Liver (tissue), 8 donors: ENCODE measurements at regions not wholly inside any gene's neighbourhood (a gene's known extent, or its start where the extent isn't known, plus 50 kb on each side); places are given as distances from the start of the nearest gene placed in this dataset.

Source experiments
- DNase-seq: peaks from one replicate; pipeline ENCODE4 v3.0.0-alpha.2; 2017; ENCODE audit warnings: low spot score
- H3K27ac ChIP-seq, 2 donors: one replicate each; pipeline ENCODE4 v1.7.0; 2013; ENCODE audit warnings: inconsistent platforms in 2 of 2, low read length in 2 of 2, control low read depth in 1 of 2, low read depth in 1 of 2, mild to moderate bottlenecking in 1 of 2
- H3K27me3 ChIP-seq, 4 donors: one replicate each; pipeline versions ENCODE4 v1.6.1 to v1.7.0; 2013; ENCODE audit warnings: low read length in 3 of 4, inconsistent platforms in 1 of 4, mild to moderate bottlenecking in 1 of 4, moderate library complexity in 1 of 4; ENCODE audit not compliant: control insufficient read depth in 4 of 4, insufficient read depth in 4 of 4
- H3K36me3 ChIP-seq, 4 donors: one replicate each; pipeline versions ENCODE4 v1.6.1 to v1.7.0; 2013; ENCODE audit warnings: low read length in 3 of 4, mild to moderate bottlenecking in 3 of 4, low read depth in 1 of 4, moderate library complexity in 1 of 4; ENCODE audit not compliant: control insufficient read depth in 4 of 4, insufficient read depth in 3 of 4
- H3K4me1 ChIP-seq, 4 donors: one replicate each; pipeline versions ENCODE4 v1.6.1 to v1.7.0; 2013; ENCODE audit warnings: low read length in 3 of 4, mild to moderate bottlenecking in 3 of 4, moderate library complexity in 1 of 4; ENCODE audit not compliant: control insufficient read depth in 4 of 4, insufficient read depth in 4 of 4
- H3K4me3 ChIP-seq, 3 donors: one replicate each; pipeline versions ENCODE4 v1.6.1 to v1.7.0; 2013; ENCODE audit warnings: low read length in 3 of 3, control low read depth in 1 of 3, low read depth in 1 of 3, mild to moderate bottlenecking in 1 of 3
- H3K9ac ChIP-seq, 2 donors: one replicate each; pipeline ENCODE4 v1.7.0; 2013; ENCODE audit warnings: low read length in 2 of 2, mild to moderate bottlenecking in 2 of 2, moderate library complexity in 2 of 2, control low read depth in 1 of 2, low read depth in 1 of 2
- H3K9me3 ChIP-seq, 4 donors: one replicate each; pipeline versions ENCODE4 v1.6.1 to v1.7.0; 2013; ENCODE audit warnings: low read length in 3 of 4; ENCODE audit not compliant: control insufficient read depth in 4 of 4
- EGR1 ChIP-seq, 2 donors: IDR thresholded peaks; 2 replicates each; pipeline ENCODE4 v1.6.1; 2016 to 2018; ENCODE audit warnings: antibody characterized with exemption in 2 of 2, low read depth in 2 of 2
- FOXA2 ChIP-seq: IDR thresholded peaks from 2 replicates; pipeline ENCODE4 v1.6.1; 2016; ENCODE audit warnings: antibody characterized with exemption
- NR2F2 ChIP-seq: IDR thresholded peaks from 2 replicates; pipeline ENCODE4 v1.6.1; 2016; ENCODE audit warnings: antibody characterized with exemption
- RXRA ChIP-seq, 2 donors: IDR thresholded peaks; 2 replicates each; pipeline ENCODE4 v1.6.1; 2017 to 2018; ENCODE audit warnings: antibody characterized with exemption in 2 of 2, mild to moderate bottlenecking in 1 of 2
- SP1 ChIP-seq: IDR thresholded peaks from 2 replicates; pipeline ENCODE4 v1.6.1; 2018; ENCODE audit warnings: antibody characterized with exemption, mild to moderate bottlenecking
- TAF1 ChIP-seq: conservative IDR thresholded peaks from 2 replicates; pipeline ENCODE4 v1.6.1; 2016; ENCODE audit warnings: antibody characterized with exemption, mild to moderate bottlenecking
- YY1 ChIP-seq: IDR thresholded peaks from 2 replicates; pipeline ENCODE4 v1.6.1; 2016; ENCODE audit warnings: antibody characterized with exemption, mild to moderate bottlenecking
- WGBS: extraction: QIAGEN DNeasy Blood & Tissue Kit; methylation state at CpG from one replicate; pipeline ENCODE4 v1.1.7; 2013; 5-methylcytosine and 5-hydroxymethylcytosine counted together
- TF ChIP-seq, protein P1 (sequence below): IDR thresholded peaks from 2 replicates; pipeline ENCODE4 v1.6.1; 2016; ENCODE audit warnings: antibody characterized with exemption
- TF ChIP-seq, protein P2 (sequence below): fragments of 150-350 bp; IDR thresholded peaks from 2 replicates; pipeline ENCODE4 v1.5.1; 2017; ENCODE audit warnings: improper control_type of control experiment, low read depth, low read length; ENCODE audit not compliant: missing input control
- TF ChIP-seq, protein P3 (sequence below): IDR thresholded peaks from 2 replicates; pipeline ENCODE4 v1.6.1; 2016; ENCODE audit warnings: antibody characterized with exemption, mild to moderate bottlenecking
- TF ChIP-seq, protein P4 (sequence below): IDR thresholded peaks from 2 replicates; pipeline ENCODE4 v1.6.1; 2016; ENCODE audit warnings: antibody characterized with exemption
- TF ChIP-seq, protein P5 (sequence below): IDR thresholded peaks from 2 replicates; pipeline ENCODE4 v1.6.1; 2016; ENCODE audit warnings: antibody characterized with exemption
- donor health status: healthy.
- donor health status: healthy.
- donor health status: healthy.
- donor health status: healthy.
- donor health status: healthy.

DNA sequence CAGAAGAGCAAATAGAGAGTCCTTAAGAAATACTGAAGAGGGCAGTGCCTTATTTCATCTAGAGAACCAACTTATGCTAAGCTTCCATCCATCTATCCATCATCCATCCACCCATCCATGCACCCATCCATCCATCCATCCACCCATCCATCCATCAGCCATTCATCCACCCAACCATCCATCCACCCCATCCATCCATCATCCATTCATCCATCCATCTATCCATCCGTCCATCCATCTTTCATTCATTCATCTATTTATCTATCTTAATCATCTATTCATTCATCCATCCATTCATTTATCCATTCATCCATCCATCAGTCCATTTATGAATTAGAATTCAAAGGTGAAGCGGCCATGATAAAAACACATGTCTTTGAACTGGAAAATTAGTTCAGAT is 171.5 kb upstream of the FMN2 start:
- Histone ChIP-seq H3K4me3 (no peak overlapping the region), H3K9me3 (peaks cover 0 to 4% (median under 1%) of the 10 kb centered on the region in 4 donors), H3K27me3 (no peaks in the 10 kb centered on the region), H3K27ac (no peak overlapping the region), H3K9ac (no peak overlapping the region), H3K36me3 (no peaks in the 10 kb centered on the region), H3K4me1 (no peaks in the 10 kb centered on the region)
- 73% methylated on average over 2 of the region's 2 CpGs for WGBS
- TF ChIP-seq TAF1 (no peak), RXRA (IDR thresholded peaks at IDR 0.05) (no peak), YY1 (no peak), FOXA2 (no peak), SP1 (no peak), EGR1 (IDR thresholded peaks at IDR 0.05; ENCODE audit: low read depth in 2 of 2) (no peak)
- TF ChIP-seq, protein P1, sequence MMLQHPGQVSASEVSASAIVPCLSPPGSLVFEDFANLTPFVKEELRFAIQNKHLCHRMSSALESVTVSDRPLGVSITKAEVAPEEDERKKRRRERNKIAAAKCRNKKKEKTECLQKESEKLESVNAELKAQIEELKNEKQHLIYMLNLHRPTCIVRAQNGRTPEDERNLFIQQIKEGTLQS, result no peak
- TF ChIP-seq, protein P2, sequence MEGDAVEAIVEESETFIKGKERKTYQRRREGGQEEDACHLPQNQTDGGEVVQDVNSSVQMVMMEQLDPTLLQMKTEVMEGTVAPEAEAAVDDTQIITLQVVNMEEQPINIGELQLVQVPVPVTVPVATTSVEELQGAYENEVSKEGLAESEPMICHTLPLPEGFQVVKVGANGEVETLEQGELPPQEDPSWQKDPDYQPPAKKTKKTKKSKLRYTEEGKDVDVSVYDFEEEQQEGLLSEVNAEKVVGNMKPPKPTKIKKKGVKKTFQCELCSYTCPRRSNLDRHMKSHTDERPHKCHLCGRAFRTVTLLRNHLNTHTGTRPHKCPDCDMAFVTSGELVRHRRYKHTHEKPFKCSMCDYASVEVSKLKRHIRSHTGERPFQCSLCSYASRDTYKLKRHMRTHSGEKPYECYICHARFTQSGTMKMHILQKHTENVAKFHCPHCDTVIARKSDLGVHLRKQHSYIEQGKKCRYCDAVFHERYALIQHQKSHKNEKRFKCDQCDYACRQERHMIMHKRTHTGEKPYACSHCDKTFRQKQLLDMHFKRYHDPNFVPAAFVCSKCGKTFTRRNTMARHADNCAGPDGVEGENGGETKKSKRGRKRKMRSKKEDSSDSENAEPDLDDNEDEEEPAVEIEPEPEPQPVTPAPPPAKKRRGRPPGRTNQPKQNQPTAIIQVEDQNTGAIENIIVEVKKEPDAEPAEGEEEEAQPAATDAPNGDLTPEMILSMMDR, result no peak
- TF ChIP-seq, protein P3, sequence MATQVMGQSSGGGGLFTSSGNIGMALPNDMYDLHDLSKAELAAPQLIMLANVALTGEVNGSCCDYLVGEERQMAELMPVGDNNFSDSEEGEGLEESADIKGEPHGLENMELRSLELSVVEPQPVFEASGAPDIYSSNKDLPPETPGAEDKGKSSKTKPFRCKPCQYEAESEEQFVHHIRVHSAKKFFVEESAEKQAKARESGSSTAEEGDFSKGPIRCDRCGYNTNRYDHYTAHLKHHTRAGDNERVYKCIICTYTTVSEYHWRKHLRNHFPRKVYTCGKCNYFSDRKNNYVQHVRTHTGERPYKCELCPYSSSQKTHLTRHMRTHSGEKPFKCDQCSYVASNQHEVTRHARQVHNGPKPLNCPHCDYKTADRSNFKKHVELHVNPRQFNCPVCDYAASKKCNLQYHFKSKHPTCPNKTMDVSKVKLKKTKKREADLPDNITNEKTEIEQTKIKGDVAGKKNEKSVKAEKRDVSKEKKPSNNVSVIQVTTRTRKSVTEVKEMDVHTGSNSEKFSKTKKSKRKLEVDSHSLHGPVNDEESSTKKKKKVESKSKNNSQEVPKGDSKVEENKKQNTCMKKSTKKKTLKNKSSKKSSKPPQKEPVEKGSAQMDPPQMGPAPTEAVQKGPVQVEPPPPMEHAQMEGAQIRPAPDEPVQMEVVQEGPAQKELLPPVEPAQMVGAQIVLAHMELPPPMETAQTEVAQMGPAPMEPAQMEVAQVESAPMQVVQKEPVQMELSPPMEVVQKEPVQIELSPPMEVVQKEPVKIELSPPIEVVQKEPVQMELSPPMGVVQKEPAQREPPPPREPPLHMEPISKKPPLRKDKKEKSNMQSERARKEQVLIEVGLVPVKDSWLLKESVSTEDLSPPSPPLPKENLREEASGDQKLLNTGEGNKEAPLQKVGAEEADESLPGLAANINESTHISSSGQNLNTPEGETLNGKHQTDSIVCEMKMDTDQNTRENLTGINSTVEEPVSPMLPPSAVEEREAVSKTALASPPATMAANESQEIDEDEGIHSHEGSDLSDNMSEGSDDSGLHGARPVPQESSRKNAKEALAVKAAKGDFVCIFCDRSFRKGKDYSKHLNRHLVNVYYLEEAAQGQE, result no peak
- no peak for DNase-seq

DNA sequence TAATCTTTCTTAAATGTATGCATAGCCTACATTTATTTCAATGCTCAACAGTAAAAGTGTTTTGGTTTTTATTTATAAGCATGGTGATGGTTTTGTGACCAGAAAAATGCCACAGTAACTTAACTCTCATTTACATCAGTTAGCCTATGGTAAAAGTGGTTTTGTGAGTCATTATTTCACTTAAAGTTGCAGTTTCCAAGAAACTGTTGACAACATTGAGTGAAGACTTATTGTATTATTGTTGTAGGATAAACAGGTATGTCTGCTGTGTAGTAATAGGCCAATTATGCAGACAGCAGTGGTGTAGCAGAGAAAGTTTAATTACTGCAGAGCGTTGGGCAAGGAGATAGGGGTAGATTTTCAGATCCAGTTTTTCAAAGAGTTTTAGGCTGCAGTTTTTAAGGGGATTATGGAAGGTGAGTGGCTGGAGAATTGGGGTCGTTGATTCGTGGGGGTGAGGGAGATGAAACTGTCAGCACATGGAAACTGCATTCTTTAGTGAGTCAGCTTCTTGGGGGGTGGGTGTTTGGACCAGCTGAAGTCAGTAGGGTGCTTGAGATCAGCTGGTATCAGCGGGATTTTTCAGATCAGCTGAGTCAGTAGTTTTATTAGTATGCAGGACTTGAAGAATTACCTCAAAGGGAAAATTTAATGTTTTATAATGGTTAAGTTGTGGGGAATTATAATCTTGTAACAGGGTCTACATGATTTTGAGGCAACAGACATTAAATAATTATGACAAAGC is 168.7 kb upstream of the FMN2 start:
- Histone ChIP-seq H3K36me3 (no peaks in the 10 kb centered on the region), H3K9me3 (peaks cover 0 to 4% (median under 1%) of the 10 kb centered on the region in 4 donors), H3K27ac (no peak overlapping the region), H3K4me1 (no peaks in the 10 kb centered on the region), H3K9ac (no peak overlapping the region), H3K4me3 (no peak overlapping the region), H3K27me3 (no peaks in the 10 kb centered on the region)
- 69% methylated on average over 4 of the region's 4 CpGs for WGBS
- TF ChIP-seq, protein P1, result no peak
- TF ChIP-seq, protein P4, sequence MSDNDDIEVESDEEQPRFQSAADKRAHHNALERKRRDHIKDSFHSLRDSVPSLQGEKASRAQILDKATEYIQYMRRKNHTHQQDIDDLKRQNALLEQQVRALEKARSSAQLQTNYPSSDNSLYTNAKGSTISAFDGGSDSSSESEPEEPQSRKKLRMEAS, result no peak
- TF ChIP-seq, protein P5, sequence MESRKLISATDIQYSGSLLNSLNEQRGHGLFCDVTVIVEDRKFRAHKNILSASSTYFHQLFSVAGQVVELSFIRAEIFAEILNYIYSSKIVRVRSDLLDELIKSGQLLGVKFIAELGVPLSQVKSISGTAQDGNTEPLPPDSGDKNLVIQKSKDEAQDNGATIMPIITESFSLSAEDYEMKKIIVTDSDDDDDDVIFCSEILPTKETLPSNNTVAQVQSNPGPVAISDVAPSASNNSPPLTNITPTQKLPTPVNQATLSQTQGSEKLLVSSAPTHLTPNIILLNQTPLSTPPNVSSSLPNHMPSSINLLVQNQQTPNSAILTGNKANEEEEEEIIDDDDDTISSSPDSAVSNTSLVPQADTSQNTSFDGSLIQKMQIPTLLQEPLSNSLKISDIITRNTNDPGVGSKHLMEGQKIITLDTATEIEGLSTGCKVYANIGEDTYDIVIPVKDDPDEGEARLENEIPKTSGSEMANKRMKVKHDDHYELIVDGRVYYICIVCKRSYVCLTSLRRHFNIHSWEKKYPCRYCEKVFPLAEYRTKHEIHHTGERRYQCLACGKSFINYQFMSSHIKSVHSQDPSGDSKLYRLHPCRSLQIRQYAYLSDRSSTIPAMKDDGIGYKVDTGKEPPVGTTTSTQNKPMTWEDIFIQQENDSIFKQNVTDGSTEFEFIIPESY, result no peak
- no peak for TF ChIP-seq NR2F2
- DNase-seq, result no peak
